Left cardiac atrium (tissue), 4 donors: ENCODE measurements at regions not wholly inside any gene's neighbourhood (a gene's known extent, or its start where the extent isn't known, plus 50 kb on each side); places are given as distances from the start of the nearest gene placed in this dataset.
"Not testable (repeated sequence)": the region's sequence is repeated elsewhere in the genome, so short reads cannot be mapped to it uniquely, and the experiment has no call there.

ENCODE experiments used
- ATAC-seq, 2 donors: fragments of 200-7000 bp; cut with Tn5 transposase; one replicate each; pipeline ENCODE4 v1.9.1; 2020; ENCODE audit warnings: mild to moderate bottlenecking in 2 of 2, moderate library complexity in 2 of 2
- DNase-seq: peaks from one replicate; pipeline ENCODE4 v3.0.0-alpha.2; 2020
- intact Hi-C, 2 donors: fragments of 100-400 bp; cut with DNase I; formaldehyde crosslinking; loops; one replicate each; pipeline versions ENCODE4 v1.14.1 to v1.15.1; 2022 to 2023
- donor health status: DM: no; HTN: yes; CAD: no.
- donor health status: DM: no; HTN: yes; CAD: no; lungs with severe emphysema.
- donor health status: DM: yes; HTN: yes; CAD: no.
- donor health status: Dilated cardiomyopathy.

DNA sequence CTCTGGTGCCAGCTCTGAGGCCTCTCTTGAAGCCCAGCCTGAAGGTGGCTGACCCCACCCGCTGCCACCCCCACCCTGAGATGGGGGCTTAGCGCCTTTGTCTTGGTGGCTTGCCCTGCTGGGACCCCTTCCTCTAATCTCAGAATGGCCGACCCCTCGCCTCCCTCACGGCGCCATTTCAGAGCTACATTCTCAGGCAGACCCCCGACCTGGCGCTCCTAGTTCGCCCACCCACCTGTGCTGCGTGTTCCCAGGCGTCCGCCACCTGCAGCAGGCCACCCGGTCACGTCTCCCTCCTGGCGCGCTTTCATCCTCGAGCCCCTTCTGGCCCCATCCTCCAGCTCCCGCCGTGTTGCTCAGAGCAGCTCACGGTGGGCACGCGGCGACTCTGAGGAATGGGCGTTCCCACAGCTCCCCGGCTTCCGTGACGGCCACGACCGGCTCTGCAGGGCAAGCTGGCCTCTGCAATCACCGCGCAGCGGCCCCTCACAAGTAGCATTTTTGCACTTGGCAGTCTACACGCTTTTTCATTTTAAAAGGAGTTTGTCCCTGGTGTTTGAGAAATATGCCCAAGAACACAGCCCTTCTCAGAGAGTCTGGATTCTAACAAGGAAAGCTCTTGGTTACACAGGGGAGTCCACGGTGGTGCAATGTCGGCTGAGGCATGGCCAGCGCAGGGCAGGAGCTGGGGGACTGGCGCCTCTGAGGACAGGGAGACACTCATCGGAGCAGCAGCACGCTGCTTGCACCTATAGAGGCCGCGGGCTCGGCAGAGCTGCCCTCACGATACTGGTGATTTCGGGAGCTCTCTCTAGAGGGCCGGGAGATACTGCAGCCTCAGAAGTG is 105.7 kb upstream of the C14orf180 start:
- DNase-seq (no peak), ATAC-seq (no peak)
- intact Hi-C loops, result no loop called here

- DNase-seq, result no peak
- intact Hi-C loops, result no loop called here
- ATAC-seq, result no peak
Observed at GRCh38 chr14:104474495-104475213, 104.9 kb upstream of the C14orf180 start.

- DNase-seq (no peak), ATAC-seq (no peak)
- intact Hi-C loops, result no loop called here
Observed at GRCh38 chr14:104475256-104475655, 104.3 kb upstream of the C14orf180 start.

GRCh38 chr14:104475802-104476201 is 103.8 kb upstream of the C14orf180 start:
- ATAC-seq, result no peak
- intact Hi-C loops, result no loop called here
- DNase-seq, result no peak

DNA sequence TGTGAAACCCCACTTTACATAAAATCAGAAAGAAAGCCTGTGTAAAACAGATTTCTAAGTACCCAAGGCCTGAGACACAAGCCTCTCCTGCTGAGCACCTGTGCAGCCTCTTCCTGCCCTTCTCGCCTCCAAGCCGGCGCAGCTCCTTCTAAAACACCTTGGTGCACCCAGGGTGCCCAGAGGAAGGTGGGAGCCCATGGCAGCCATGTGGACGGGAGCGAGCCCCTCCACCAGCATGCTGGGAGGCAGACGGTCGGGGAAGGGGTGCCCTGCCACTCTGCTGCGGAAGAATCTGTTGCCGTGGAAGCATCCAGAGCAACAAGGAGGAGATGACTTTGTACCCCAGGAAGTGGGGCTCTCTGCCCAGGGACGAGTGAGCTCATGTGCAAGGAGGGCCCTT is 103.1 kb upstream of the C14orf180 start:
- intact Hi-C loops, result no loop called here
- no peak for DNase-seq
- no peak for ATAC-seq

DNA sequence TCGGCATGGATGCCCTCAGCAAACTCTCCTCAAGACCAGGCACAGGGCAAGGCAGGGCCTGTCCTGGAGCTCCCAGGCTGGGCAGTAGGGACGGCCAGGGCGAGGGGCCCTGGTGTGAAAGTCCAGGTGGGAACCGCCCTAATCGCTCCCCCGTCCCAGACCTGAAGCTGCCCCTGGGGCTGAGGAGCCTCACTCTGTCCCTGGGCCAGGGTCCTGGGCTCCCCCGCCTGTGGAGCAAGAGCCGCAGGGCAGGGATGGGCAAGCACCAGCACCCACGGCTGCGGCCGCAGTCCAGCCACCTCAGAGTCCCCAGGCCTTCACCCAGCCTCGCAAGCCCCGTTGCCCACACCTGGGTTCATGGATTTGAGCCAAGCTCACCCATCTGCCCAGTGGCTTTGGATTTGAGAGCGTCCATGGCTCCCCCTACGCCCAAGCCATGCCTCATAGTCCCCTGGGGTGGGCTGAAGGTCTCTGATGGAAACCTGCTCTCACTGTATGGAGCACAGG is 102.4 kb upstream of the C14orf180 start:
- ATAC-seq (no peak), DNase-seq (no peak)
- intact Hi-C loops, result no loop called here

- intact Hi-C loops, result no loop called here
- no peak for ATAC-seq
- no peak for DNase-seq
Observed at GRCh38 chr14:104477666-104478380, 101.7 kb upstream of the C14orf180 start.

DNA sequence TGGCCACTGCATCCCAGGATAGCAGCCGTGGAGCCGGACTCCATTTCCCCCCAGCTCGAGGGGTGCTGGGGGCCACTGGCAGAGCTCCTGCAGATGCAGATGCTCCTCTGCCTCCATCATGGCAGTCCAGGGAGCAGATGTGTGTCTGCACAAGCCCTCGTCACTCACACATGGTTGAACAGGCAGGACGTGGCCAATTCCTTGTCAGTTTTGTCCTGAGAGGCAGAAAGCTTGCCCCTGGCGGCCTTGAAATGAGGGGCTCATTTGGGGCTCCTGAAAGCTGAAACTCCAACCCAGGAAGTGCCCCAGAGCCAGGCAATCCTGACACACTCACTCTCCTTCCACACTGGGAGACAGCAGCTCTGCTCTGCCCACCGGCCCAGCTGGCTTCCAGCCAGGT is 100.9 kb upstream of the C14orf180 start:
- no peak for DNase-seq
- intact Hi-C loops, result no loop called here
- no peak for ATAC-seq

GRCh38 chr14:104479901-104480300 is 99.7 kb upstream of the C14orf180 start:
- intact Hi-C loops, result no loop called here
- DNase-seq (no peak), ATAC-seq (no peak)

- intact Hi-C loops, result no loop called here
- ATAC-seq, result no peak
- DNase-seq, result no peak
Observed at GRCh38 chr14:104481323-104481722, 98.2 kb upstream of the C14orf180 start.

DNA sequence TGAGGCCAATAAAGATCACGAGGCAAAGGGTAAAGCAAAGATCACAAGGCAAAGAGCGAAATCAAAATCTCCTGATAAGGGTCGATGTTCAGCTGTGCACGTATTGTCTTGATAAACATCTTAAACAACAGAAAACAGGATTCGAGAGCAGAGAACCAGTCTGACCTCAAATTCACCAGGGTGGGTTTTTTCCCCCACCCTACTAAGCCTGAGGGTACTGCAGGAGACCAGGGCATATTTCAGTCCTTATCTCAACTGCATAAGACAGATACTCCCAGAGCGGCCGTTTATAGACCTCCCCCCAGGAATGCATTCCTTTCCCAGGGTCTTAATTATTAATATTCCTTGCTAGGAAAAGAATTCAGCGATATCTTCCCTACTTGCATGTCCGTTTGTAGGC is 97.5 kb upstream of the C14orf180 start:
- intact Hi-C loops, ATAC-seq, DNase-seq: not testable (repeated sequence)

DNA sequence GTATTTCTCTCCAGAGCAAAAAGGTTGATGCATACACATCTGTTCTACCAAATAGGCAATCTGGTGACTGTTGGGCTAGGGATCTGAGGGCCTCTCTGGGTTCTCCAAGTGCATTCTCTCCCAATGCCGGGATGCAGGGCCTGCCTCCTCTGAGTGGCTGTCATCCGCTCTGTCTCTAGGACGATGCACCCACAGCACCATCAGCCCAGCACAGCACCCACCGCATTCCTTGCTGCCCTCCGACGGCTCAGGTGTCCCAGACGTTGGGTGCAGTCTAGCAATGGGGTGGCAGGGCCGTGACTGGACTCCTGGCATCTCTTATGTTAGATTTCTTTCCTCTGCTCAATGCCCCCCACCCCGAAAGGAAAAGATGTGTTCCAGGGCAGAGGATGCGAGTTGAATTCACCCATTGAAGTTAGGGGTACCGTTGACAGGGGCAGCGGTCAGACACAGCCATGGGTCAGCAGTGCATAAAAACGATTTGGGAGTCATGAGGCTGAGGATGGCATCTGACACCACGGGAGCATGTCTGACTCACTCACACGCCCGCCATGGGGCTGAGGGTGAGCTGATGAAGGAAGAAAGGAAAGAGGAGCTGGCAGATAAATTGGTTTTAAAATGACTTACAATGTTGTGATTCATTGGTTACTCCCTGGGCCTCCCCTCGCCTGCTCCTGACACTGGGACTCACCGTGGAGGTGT is 93.2 kb upstream of the C14orf180 start:
- DNase-seq (no peak), ATAC-seq (no peak)
- intact Hi-C loops, result no loop called here

- no peak for DNase-seq
- no peak for ATAC-seq
- intact Hi-C loops, result no loop called here
Observed at GRCh38 chr14:104494483-104494882, 85.1 kb upstream of the C14orf180 start.

DNA sequence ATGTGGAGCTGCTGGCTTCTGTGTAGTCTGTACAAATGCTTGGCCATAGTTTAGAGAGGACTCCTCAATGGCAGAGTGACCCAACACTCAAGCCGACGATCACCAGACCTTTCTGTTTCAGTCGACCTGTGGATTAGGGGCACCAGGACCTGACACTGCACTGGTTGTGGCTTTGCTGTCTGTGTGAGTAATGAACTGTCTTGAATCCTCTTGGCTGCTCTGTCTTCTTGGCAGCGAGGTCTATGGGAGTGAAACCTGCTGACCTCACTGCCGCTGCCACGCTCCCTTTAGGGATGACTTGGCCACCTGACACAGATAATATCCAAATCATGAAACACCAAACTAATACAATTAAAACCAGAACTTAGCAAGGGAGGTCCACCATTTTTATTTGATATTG is 83.5 kb upstream of the C14orf180 start:
- intact Hi-C loops, result no loop called here
- no peak for ATAC-seq
- DNase-seq, result no peak

DNA sequence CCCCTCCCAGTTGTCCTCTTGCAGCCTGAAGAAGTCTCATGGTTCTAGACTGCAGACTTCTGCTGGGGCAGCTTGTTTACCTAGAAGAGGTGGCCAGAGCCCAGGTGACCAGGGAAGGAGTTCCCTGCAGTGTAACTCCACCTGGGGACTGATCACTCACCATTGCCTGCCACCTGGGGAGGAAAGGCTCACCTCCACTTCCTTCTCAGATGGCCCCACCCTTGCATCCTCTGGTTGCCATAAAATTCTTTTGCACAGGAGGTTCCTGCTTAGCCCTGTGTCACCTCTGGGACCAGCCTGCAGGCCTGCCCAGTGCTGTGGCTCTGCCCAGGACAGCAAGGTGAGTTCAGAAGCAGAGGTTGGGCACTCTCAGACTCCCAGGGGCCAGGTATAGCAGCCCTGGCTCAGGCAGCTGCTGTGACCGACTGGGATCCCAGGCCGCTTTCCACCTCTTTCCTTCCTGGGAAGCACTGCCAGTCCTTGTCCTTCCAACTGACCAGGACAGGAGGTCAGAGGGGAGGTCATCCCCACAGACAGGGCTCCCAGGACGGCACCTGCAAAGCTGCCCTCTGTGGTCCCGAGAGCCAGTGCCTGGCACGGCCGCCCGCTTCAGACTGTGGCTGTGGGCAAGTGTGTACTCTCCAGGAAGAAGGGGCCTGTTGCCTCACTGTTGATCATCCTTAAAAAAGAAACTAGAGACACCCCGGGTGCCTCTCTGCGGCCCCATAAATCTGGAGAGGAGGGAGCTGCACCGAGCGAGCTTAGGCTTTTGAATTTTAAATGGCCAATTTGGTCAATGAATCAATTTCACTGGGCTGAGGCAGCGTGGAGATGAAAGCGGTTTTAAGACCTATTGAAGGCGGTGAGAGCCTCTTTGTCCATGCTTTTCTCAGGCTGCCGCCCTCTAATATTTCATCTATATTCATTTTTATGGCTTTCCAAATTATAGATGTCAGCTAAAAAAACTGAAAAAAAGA is 79.5 kb upstream of the C14orf180 start:
- no peak for DNase-seq

GRCh38 chr14:104502060-104502459 is 77.5 kb upstream of the C14orf180 start:
- ATAC-seq, result no peak
- intact Hi-C loops, result no loop called here

More for the DNA sequence above, 79.5 kb upstream of the C14orf180 start:
- ATAC-seq, result no peak
- intact Hi-C loops, result no loop called here

DNA sequence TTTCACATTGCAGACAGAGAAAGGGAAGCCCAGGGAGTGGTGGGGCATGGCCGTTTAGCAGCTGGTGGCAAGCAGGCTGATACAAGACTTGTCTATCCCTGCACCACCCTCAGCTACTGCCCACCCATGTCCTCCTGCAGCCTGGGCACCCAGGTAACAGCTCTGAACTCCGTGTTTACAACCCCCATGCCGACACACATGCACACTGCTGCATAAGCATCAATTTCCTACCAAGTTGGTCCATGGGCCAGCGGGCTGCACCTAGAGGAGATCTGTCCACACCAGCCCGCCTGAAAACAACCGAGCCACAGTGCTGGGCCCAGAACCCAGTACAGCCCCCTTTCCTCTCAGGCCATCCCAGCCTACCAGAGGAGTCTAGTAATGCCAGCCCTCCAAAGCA is 75.9 kb upstream of the C14orf180 start:
- ATAC-seq (no peak), DNase-seq (no peak)
- intact Hi-C loops, result no loop called here

More at GRCh38 chr14:104502060-104502459, 77.5 kb upstream of the C14orf180 start:
- DNase-seq, result no peak

DNA sequence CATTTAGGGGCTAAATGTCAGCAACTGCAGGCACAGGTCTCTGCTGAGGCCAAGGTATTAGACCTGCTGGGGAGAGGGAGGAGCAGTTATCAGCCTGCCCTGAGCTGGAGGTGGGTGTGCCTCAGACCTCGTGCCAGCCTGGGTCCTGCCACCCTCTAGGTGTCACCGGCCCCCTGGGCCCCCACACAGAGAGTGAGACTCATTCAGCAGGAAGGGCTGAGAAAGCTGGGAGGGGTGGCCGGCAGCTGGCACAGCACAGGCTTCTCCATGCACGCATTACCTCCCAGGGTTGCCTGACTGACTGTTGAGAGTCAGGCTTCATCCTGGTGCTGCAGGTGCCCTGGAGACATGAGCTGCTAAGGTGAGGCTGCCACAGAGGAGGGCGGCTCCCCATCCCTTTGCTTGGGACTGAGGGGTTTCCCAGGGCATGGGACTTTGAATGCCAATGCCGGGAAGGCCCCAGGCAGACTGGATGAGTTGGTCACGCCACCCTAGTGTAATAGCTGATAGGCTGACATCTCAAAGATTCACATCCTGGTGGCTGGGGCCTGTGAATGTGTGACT is 75.3 kb upstream of the C14orf180 start:
- no peak for ATAC-seq
- intact Hi-C loops, result no loop called here
- DNase-seq, result no peak
